GM12892 (cell line): ENCODE measurements at regions not wholly inside any gene's neighbourhood (a gene's known extent, or its start where the extent isn't known, plus 50 kb on each side); places are given as distances from the start of the nearest gene placed in this dataset.

Experiments
- POLR2A ChIP-seq: IDR thresholded peaks from 2 replicates; pipeline ENCODE4 v1.6.1; 2011; ENCODE audit warnings: low read depth, low read length, control low read depth
- POLR2AphosphoS5 ChIP-seq: IDR thresholded peaks from 2 replicates; pipeline ENCODE4 v1.6.1; 2011; ENCODE audit warnings: low read depth, low read length, control low read depth
- TAF1 ChIP-seq: IDR thresholded peaks from 2 replicates; pipeline ENCODE4 v1.6.1; 2011; ENCODE audit warnings: low read depth, mild to moderate bottlenecking, control low read depth, low read length, borderline replicate concordance

DNA sequence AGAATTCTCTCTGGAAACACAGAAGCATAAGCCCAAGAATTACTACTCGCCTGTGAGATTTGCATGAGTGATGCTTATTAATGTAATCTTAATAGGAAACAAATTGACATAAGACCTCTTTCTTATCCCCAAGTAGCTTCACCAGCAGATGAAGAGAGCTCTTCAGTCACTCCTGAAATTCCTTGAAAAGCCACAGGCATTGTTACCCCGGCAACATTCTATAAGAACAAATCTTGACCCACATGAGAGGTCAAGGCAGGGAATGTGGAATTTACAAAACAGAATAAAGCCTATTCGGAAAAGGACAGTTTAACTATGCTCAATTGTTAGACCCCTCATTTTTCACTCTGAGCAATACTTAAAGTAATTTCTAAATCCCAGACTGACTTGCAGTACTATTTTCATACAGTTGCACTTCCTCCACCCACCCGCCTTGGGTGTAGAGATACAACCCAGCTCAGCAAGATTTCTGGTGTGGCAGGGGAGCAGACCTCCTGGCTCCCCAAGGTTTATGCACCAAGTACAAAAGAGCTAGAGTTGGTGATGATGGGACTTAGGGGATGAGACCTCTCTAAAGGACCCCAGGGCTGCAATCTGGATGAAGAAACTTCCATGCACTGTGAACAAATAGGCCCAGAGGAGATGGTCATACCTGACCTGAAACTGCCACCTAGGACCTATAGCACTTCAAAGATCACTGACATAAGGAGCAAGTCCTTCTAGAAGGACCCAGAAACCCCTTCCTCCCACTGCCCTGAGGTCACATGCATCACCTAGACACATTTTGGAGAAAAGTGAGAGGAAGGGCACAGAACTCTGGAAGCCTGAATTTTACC, 242.1 kb downstream of the ZNF608 start:
- TF ChIP-seq POLR2AphosphoS5 (no peak), POLR2A (no peak), TAF1 (no peak)
